ENCODE measurements at regions not wholly inside any gene's neighbourhood (a gene's known extent, or its start where the extent isn't known, plus 50 kb on each side); places are given as distances from the start of the nearest gene placed in this dataset.

DNA sequence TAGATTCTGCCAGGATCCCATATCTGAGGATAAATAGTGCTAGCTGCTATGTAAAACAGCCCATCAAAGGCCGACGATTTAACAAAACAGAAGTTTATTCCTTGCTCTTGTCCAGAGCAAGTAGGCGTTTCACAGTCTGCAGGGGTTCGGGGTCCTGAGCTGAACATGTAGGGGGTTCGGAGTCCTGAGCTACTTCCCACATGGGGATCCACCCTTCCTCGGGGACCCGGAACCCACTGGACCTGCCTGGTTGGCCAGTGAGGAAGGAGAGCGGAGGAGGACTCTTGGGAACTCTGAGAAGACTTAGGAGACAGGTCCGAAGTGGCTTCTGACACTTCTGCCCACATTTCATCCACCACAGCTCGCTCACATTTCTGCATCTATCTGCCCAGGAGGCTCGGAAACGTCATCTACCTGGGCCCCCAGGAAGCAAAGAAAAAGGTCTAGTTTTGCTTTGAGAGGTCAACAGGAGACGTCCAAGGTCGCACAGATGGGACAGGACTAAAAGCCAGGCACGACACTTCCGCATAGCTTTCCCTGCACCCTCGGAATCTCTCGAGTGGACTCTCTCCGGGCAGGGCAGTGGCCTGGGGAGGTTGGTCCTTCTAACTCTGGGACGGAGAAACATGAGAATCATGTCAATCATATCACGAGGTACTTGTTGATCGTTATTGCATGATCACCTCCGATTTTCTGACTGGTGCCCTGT, 86.4 kb downstream of the MICALL2 start:
- TF ChIP-seq, protein P1, sequence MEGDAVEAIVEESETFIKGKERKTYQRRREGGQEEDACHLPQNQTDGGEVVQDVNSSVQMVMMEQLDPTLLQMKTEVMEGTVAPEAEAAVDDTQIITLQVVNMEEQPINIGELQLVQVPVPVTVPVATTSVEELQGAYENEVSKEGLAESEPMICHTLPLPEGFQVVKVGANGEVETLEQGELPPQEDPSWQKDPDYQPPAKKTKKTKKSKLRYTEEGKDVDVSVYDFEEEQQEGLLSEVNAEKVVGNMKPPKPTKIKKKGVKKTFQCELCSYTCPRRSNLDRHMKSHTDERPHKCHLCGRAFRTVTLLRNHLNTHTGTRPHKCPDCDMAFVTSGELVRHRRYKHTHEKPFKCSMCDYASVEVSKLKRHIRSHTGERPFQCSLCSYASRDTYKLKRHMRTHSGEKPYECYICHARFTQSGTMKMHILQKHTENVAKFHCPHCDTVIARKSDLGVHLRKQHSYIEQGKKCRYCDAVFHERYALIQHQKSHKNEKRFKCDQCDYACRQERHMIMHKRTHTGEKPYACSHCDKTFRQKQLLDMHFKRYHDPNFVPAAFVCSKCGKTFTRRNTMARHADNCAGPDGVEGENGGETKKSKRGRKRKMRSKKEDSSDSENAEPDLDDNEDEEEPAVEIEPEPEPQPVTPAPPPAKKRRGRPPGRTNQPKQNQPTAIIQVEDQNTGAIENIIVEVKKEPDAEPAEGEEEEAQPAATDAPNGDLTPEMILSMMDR (IDR thresholded peaks at IDR 0.05 in 4 of 5, conservative IDR thresholded peaks at IDR 0.05 in 1 of 5) = no peak
- no peak for TF ChIP-seq POLR2A (IDR thresholded peaks at IDR 0.05)

Data from gastrocnemius medialis (tissue), 4 donors.